Uterus (tissue), 2 donors: ENCODE measurements at regions not wholly inside any gene's neighbourhood (a gene's known extent, or its start where the extent isn't known, plus 50 kb on each side); places are given as distances from the start of the nearest gene placed in this dataset.

Source experiments
- POLR2A ChIP-seq, 2 donors: fragments of 450-650 bp; IDR thresholded peaks; one replicate each; pipeline ENCODE4 v1.6.1; 2016; ENCODE audit warnings: antibody characterized with exemption in 2 of 2, mild to moderate bottlenecking in 1 of 2, moderate library complexity in 1 of 2
- TF ChIP-seq, protein P1 (sequence below), 4 experiments: fragments of 200-600 bp in 2 of 4; fragments of 450-650 bp in 2 of 4; sonication (generic) in 2 of 4; IDR thresholded peaks; one replicate each; pipeline ENCODE4 v1.5.1; 2016 to 2019; ENCODE audit warnings: antibody characterized with exemption in 4 of 4, mild to moderate bottlenecking in 2 of 4, moderate library complexity in 1 of 4

GRCh38 chr5:12669326-12669725 is 765.1 kb upstream of the CTNND2 start:
- TF ChIP-seq, protein P1, sequence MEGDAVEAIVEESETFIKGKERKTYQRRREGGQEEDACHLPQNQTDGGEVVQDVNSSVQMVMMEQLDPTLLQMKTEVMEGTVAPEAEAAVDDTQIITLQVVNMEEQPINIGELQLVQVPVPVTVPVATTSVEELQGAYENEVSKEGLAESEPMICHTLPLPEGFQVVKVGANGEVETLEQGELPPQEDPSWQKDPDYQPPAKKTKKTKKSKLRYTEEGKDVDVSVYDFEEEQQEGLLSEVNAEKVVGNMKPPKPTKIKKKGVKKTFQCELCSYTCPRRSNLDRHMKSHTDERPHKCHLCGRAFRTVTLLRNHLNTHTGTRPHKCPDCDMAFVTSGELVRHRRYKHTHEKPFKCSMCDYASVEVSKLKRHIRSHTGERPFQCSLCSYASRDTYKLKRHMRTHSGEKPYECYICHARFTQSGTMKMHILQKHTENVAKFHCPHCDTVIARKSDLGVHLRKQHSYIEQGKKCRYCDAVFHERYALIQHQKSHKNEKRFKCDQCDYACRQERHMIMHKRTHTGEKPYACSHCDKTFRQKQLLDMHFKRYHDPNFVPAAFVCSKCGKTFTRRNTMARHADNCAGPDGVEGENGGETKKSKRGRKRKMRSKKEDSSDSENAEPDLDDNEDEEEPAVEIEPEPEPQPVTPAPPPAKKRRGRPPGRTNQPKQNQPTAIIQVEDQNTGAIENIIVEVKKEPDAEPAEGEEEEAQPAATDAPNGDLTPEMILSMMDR (IDR thresholded peaks at IDR 0.05) = no peak
- TF ChIP-seq POLR2A (IDR thresholded peaks at IDR 0.05) = no peak
